GM21529 (cell line): ENCODE measurements at regions not wholly inside any gene's neighbourhood (a gene's known extent, or its start where the extent isn't known, plus 50 kb on each side); places are given as distances from the start of the nearest gene placed in this dataset.

Experiments used
- ATAC-seq: cut with Tn5 transposase; IDR thresholded peaks from one replicate; pipeline ENCODE4 v1.9.1; 2021; ENCODE audit not compliant: unreplicated experiment

DNA sequence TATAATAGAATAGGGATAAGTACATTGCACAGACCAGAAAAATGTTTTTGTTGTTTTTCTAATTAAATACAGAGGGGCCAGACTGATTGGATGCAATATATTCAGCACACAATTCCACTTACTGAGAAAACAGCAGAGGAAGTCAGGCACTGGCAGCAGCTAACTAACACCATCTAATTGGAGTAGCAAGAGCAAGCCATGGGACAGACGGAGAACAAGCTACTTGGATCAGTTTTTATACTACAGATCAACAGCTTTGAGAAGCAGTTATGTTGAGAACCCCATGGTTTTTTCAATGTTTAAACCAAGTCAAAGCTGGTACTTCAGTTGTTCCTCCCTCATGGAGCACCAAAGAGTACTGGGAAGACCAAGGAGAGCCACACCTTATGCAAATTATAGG is 1249.4 kb downstream of the LRFN5 start:
- no peak for ATAC-seq

DNA sequence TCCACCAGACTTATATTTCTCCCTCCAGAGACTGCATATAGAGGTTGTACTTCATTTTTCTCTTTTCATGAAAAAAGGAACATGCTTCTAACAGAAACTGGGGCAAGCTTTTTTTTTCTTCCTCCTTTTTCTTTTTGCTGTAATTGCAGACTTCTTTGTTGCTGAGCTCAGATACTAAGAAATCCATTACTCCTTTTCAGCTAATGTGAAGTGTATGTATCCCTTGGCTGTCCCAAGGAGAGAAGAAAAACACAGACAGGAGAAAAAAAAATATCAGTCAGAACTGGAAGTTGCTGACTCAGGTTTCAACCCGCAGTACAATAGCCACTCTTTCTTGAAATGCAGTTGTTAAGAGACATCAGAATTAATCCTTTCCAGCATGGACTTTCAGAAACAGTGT is 1248.4 kb downstream of the LRFN5 start:
- no peak for ATAC-seq

DNA sequence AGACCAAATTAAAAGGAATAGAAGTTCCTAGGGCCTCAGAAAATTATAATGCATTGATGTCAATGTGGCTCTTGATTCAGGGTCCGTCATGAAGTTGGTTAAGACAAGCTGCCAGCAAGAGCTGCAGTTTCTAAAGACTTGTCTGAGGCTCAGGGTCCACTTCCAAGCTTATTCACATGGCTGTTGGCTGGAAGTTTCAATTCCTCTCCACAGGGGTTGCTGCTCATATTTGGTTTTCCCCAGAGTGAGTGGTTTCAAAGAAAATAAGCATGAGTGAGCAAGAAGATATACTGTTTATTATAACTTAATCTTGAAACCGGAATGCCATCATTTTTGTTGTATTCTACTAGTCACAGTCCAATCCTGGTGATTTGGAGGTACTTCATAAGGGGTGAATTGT is 1247.4 kb downstream of the LRFN5 start:
- no peak for ATAC-seq

DNA sequence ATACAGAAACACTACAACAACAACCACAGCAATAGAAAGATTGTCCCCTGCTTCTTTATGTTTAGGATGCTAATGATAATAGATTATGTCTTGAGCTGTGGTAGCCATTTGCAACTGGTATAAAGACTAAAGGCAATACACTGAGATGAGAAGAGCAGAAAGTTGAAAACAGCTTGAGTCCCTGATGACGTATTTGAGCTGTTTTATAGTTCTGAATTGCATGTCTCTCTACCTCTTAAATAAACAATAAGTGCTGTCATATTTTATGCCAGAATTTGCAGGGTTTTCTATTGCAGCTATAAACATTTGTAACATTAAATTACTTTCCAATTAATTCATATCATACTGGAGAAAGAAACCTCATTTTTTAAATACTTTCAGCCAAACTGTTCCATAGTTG is 1242.0 kb downstream of the LRFN5 start:
- ATAC-seq: no peak

DNA sequence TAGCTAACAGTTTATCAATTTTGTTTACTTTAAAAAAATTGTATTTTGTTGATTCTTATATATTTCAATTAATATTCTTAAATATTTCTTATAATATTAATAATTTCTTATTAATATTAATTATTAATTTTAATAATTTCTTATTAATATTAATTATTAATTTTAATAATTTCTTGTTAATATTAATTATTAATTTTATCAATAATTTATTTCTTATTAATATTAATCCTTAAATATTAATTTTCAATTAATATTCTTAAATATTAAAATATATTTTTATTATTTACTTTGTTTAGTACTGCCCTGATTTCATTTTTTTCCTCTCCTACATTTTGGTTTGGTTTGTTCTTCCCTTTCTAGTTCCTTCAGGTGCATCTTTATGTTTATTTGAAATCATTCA is 1208.1 kb downstream of the LRFN5 start:
- ATAC-seq: no peak

DNA sequence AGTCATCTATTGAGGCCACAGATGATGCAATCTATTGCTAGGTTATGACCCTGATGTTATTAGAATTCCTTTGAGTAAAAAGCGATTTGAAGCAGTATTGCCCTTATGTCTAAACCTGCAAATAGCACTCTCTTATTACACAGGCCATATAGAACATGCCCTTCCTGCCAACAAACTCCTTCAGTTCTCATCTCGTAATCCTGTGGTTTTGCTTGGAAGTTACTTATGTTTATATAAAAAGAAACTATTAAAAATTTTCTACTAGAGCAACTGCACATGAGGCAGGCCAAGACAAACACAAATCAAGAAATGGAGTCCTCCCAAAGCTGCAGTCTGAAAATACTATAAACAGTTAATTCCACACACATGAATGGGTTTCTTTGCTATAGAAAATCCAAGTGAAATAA is 1200.2 kb downstream of the LRFN5 start:
- ATAC-seq: no peak

DNA sequence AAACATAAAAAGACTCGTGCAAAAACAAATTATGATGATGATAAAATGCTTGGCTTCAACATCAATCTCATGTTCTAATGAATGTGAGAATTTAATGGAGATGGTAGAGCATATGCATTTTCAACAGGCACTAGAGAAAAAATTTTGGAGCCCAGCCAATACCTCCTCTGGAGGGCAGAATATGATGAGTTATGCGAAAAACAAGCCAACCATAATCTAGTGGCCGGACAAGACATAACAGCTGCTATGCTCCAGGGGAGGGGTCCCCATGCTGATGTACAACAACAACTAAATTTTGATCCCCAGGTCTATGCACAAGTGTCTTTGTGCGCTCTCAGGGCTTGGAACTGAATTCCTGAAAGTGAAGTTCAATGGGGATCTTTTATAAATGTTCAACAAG is 1197.5 kb downstream of the LRFN5 start:
- no peak for ATAC-seq

DNA sequence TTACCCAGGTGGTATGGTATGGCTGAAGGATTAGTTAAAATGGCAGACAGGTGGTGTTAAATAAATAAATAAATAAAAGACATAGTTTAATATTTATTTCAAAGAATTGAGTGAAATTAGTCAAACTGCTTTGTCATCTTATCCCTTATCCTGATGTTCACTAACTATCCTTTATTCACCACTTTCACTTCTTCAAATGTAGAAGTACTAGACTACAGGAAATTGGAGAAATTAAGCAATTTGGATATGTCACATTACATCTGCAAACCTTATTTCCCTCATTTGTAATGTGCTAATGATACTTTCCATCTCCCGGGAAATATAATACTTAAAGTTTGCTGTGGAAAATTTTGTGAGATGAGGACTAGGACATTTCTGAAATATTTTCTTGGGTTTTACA is 1195.7 kb downstream of the LRFN5 start:
- no peak for ATAC-seq

DNA sequence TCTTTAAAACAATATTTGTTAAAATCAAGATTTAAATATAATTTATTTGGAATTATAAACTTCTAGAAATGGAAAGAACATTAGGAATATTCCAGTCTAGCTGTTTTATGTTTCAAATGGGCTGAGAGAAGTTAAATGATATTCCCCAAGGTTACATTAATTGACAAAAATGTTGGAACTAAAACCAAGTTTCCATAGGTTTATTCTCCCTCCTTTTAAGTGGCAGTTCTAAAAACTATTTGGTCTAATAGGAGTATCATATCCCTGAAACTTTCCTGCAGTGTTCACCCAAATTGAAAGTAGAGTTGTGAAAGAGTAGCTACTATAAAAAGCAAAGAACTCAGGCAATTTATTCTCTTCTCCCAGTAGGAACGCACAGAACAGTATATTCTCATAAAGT is 1185.5 kb downstream of the LRFN5 start:
- no peak for ATAC-seq

DNA sequence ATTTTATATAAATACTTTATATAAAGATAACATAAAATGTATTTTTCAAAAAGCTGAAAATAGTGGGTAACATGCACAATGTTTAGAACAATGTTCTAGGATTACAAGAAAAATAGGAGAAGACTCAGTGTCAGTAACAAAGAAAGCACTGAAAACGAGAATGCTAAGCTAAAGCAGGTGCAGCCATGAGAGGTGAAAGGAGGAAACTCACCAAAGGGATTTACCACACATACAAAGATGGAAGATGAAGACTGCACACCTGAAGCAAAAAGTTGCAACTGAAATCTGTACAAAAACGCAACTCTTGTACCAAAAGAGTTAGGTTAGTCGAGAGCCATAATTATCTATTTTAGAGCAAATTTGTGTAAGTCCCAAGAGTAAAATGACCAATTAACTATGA is 1176.1 kb downstream of the LRFN5 start:
- no peak for ATAC-seq

DNA sequence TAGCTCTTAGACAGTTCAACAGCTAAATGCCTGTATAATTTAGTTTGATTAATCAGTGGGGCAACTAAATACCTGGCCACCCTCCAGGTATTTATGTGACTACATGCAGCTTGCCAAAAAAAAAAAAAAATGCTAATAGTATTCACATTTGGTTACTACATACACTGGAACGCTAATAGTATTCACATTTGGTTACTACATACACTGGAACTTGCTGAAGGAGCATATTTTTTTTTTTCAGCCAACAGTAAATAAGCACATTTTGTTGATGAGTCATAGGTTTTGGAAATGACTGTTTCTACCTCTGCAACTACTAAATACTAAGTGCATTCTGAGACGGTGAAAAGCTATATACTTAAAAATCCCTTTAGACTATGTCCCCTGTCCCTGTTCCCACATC is 1172.3 kb downstream of the LRFN5 start:
- ATAC-seq: no peak

DNA sequence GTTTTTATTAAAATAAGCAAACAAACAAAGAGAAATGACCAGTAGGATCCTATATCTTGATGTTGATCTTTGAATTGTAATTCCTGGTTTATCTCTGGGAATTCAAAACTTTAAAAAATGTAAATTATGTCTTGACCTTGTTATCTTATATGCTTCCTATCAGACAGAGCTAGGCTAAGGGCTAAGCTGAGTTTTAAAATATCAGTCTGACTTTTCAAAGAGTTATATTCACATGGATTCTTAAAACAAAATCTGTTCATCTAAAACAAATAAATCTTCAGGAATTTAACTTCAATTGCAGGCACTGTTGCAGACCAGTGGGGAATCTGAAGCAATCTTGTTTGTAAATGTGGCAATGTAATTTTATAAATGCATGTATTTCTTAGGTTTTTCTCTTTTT is 1144.1 kb downstream of the LRFN5 start:
- no peak for ATAC-seq

DNA sequence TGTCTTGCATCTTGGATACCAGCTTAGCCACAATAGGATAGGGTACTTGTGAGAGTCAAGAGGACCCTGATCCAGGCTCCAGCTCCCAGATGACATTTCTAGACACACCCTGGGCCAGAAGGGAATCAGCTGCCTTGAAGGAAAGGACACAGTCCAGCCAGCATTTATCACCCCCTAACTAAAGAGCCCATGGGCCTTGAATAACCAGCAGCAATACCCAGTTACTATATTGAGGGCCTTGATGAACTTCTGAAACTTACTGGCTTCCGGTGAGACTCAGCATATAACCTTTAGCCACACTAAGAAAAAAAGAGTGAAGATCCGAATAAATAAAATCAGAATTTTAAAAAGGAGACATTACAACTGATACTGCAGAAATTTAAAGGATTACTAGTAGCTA is 1135.4 kb downstream of the LRFN5 start:
- no peak for ATAC-seq

DNA sequence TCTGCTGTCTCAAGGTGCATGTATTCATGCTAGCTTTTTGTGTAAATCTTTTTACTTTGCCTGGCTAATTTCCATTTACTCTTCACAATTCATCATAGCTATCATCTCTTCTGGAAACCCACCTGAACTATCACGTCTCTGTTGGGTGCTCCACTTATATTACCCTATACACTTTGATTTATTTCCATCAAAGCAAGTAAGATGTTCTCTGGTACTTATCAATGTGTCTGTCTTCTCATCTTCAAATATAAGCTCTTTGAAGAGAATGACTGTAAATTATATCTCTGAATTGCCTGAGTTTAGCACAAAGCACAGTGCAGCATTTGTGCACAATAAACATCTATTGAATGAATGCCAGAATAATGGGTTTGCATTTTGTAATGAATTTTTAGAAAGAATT is 1129.7 kb downstream of the LRFN5 start:
- ATAC-seq: no peak

DNA sequence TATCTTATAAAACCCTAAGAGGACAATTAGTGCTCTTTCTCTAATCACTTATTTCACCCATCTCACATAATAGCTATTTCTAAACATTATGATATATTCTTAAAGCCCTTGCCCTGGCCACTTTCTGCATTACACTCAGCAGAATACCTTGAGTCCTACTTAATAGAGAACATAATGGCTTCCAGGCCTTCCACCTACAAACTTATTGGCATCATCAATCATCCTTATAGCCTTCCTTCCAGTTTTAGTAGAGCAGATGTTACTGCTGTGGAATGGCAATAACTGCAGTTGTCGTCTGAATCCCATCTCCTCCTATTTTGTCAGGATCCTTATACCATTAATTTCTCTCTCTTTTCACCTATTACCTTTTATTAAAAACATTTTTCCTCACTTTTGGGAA is 1127.4 kb downstream of the LRFN5 start:
- ATAC-seq: no peak

DNA sequence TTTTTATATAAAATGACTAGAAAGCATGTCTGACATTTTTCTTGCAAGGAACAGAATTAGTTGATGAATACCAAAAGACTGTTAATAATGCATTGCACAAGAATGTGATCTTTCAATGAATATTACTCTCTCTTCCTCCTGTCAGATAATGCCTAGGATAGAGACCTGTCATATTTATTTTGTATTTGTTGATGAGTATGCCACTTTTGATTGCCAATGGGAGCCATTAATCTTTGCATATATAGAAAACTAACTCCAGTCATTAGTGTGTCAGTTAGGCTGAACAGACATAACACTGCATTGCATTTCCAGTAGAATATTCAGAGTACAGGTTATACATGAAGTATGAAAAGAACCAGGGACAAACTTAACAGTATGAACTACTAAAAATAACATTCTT is 1125.3 kb downstream of the LRFN5 start:
- ATAC-seq: no peak

DNA sequence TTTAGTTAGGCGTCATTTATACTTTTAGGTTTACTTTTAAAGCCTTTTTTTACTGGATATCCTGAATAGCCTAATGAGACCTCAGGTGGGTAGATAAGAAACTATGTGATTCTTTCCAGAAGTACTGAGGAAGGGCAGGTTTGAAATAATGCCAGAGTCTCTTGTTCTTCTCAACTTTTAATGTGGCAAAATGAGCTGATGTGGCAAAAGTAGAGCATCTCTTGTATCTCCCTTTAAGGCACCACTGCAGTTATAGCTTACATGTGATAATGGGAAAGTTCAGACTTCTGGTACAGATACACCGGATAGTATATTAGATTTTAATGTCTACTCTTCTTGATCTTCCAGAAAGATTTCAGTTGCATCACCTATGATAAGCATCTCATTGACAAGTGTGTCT is 1124.8 kb downstream of the LRFN5 start:
- ATAC-seq: no peak

DNA sequence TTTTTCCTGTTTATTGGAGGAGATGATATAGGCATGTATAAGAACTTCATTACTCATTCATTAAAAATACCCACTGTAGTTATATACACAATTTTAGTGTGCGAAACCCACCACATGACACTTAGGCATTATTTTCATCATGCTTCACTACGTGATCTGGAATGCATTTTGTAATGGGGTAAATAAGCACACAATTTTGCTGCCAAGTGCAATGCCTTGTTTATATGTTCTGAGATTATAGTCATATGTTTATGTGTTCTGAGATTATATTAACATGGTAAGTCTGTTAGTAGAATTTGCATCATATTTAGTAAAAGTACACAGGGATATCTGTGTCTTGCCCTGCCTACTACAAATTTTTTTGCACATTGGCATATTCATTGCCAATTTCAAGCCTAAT is 1123.0 kb downstream of the LRFN5 start:
- no peak for ATAC-seq

DNA sequence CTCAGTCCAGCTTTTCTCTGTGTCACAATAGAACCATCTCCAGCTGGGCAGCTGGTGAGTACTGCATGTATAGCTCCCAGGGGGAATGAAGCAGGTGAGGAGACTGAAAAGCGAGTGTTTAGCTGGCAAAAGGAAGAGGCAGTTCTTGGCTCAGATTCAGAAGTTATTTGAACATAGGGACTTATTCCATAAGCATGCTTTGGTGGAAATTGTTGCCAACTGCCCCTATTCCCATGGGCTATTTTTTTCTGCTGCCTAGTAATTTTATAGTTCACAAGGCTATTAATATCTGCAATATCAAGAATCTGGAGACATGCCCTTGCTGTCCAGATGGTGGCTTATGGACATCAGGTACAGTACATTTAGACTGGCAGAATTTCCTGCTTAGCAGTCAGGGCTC is 1112.7 kb downstream of the LRFN5 start:
- ATAC-seq: no peak

DNA sequence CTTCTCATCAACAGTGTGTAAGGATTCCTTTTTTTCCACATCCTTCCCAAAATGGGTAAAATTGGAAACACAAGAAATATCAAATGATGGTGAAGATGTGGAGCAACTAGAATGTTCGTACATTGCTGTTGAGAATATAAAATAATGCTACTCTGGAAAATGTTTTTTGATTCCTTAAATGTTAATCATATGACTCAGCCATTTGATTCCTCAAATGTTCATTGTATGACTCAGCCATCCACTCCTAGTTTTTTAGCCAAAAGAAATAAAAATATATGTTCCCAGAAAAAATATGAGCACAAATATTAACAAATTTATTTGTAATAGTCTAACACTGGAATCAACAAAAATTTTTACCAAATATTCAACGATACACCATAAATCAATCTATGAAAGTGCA is 1108.6 kb downstream of the LRFN5 start:
- ATAC-seq: no peak

DNA sequence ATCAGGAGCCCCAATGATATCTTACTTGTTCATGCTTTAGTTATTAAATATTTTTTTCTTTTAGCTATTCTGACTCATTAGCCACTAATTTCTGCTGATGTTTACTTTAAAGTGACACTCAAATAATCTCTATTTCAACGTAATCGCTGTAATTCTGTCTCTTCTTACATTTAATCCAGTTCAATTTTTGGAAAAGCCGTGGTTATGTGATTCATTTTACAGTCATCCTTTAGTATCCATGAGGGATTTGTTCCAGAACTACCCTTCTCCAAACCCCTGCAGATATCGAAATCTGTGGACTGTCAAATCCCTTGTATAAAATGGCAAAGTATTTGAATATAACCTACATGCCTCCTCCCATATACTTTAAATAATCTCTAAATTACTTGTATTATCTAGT is 1103.4 kb downstream of the LRFN5 start:
- no peak for ATAC-seq

DNA sequence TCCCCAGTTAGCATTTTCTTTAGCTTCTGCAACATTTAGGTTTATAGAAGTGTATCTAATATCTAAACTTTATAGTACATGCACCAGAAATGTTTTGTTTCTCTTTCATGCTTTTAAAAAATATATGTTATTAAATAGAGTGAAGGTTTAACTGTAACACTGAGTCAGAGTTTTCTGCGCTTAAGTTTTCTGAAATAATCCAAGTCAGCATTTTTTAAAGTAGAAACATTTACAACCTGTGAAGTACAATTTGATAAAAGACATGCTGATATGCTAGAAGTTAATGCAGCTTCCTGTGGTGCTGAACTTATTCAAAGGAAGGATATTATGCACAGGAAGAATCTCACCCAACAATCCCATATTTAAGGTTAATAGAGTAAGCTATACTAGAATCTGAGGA is 1096.8 kb downstream of the LRFN5 start:
- ATAC-seq: no peak

DNA sequence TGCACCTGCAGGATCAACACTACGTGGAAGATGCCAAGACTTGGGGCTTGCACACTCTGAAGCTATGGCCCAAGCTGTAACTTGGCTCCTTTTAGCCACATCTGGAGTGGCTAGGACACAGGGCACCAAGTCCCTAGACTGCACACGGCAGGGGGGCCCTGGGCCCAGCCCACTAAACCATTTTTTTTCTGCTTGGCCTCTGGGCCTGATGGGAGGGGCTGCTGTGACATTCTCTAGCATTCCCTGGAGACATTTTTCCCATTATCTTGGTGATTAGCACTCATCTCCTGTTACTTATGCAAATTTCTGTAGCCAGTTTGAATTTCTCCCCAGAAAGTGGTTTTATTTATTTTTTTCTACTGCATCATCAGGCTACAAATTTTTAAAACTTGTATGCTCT is 1080.7 kb downstream of the LRFN5 start:
- ATAC-seq: no peak

DNA sequence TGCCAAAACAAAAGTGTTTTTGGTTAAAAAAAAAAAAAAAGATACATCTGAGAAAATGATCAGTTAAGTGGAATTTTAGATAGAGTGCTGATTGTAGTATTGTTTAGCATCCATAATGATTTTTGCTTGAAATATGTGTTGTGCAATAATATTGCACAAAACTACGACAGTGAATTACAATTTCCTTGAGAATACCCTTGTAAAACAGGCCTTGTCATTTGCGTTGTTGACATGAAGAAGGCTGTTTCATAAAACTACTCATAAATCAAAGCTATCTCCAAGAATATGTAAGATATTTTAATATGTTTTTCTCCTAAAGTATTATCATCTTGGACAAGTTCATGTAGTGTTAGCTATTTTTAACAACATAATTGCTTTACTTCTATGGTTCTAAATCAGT is 1077.0 kb downstream of the LRFN5 start:
- no peak for ATAC-seq
